ENCODE measurements at regions not wholly inside any gene's neighbourhood (a gene's known extent, or its start where the extent isn't known, plus 50 kb on each side); places are given as distances from the start of the nearest gene placed in this dataset.
A peak's percentile ranks its signal among the peaks of the same experiment; 100 is the strongest.

DNA sequence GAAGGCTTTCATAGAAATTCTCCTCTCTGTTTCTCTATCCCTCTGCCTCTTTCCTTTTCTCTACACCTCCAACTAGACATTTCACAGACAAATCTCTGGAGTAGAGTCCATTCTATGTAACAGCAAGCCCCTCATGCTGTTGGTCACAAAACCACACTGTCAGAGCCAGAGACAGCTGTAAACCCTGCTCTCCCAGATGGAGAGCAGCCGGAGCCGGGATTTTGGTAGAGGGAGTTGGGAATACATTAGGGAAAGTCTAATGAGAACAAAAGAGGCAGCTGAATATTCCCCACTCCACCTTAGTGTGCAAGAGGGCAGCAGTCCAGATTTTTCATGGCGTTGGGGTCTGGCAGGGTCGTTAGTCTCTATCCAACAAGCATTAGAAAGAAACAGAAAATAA is 68.3 kb upstream of the EDN1 start:
- DNase-seq (ENCODE audit: low read depth), result no peak
- no peak overlapping the region for H3K4me3 ChIP-seq (ENCODE audit: low read length)
- TF ChIP-seq, protein P1, sequence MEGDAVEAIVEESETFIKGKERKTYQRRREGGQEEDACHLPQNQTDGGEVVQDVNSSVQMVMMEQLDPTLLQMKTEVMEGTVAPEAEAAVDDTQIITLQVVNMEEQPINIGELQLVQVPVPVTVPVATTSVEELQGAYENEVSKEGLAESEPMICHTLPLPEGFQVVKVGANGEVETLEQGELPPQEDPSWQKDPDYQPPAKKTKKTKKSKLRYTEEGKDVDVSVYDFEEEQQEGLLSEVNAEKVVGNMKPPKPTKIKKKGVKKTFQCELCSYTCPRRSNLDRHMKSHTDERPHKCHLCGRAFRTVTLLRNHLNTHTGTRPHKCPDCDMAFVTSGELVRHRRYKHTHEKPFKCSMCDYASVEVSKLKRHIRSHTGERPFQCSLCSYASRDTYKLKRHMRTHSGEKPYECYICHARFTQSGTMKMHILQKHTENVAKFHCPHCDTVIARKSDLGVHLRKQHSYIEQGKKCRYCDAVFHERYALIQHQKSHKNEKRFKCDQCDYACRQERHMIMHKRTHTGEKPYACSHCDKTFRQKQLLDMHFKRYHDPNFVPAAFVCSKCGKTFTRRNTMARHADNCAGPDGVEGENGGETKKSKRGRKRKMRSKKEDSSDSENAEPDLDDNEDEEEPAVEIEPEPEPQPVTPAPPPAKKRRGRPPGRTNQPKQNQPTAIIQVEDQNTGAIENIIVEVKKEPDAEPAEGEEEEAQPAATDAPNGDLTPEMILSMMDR (IDR thresholded peaks at IDR 0.05; ENCODE audit: insufficient read depth, low read depth, low read length, missing control alignments), result no peak

DNA sequence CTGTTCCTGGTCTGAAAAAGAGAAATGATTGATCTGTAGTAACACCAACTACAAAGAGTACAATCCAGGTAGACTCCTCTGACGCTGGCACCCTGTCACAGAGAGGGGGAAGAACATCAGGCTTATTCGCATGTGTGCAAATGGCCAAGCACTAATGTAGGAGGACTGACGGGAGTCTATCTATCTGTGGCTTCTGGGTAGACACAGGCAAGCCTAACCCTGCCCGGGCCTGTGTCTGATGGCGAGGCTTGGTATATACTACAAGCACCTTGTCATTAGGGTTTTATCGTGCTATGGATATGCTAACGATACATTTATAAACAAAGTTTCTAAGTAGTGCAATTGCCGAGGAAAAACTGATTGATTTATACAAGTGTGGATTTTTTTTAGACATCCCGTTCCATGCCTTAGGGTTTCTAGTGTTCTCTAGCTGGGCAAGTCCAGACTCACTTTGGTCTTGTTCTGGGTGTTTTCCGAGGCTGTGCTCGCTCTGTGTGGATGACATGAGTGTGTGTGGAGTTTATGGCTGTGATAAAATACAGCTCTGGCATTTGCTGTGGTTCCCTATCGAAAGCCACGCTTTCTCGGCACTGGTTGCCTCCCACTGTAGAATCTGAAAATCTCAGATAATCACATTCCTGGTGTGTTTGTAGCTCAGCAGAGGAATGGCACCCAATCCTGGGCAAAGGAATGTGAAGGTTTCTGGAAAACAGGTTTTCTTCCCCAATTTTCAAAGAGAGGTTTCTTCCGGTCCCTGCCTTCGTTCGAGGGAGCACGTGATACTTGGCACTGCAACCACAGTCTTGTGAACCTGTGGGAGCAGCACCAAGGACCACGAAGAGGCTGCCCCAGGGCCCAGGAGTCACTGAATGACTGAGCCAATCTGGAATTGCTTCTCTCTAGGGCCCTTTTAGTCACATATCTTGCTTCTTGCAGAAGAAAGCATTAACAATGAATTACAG is 67.5 kb upstream of the EDN1 start:
- TF ChIP-seq, protein P1 (IDR thresholded peaks at IDR 0.05; ENCODE audit: insufficient read depth, low read depth, low read length, missing control alignments), result no peak
- no peak overlapping the region for H3K4me3 ChIP-seq (ENCODE audit: low read length)
- DNase-seq (ENCODE audit: low read depth), result peak; percentile 78

DNA sequence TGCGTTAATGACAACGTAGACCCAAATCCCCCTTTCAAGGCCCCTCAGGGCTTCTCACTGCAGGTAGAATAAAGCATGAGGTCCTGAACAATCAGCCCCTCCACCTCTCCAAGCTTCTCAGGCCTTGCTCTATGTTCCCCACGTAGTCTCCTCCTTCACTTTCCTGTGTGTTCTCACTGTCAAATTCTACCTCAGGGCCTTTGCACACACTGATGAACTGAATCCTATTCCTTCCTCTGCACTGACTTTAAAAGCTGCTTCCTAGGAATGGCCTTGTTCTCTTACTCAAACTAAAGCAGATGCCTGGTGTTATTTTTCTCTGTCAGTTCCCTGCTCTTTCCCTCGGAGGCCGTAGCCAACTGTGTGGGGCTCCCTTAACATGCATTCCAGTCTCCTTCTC is 66.8 kb upstream of the EDN1 start:
- no peak for DNase-seq (ENCODE audit: low read depth)
- no peak overlapping the region for H3K4me3 ChIP-seq (ENCODE audit: low read length)
- TF ChIP-seq, protein P1 (IDR thresholded peaks at IDR 0.05; ENCODE audit: insufficient read depth, low read depth, low read length, missing control alignments), result no peak

DNA sequence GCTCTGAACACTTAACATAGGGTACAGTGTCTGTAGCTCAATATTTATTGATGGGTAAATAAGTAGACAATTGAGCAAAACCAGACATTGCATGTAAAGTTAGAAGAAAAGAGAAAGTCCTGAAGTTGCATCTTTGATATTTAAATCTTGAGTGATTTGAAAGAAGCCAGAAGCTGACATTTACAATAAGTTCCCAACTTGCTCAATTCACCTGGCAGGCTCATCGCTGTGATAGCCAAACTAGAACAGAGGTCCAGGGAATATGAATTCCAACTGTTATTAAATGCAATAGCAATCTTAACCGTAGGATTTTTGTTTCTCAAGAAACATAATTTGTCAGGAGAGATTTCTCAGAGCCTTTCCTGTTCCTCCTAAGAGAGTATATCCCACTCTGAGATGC is 65.9 kb upstream of the EDN1 start:
- DNase-seq (ENCODE audit: low read depth), result no peak
- TF ChIP-seq, protein P1 (IDR thresholded peaks at IDR 0.05; ENCODE audit: insufficient read depth, low read depth, low read length, missing control alignments), result no peak
- H3K4me3 ChIP-seq (ENCODE audit: low read length), result no peak overlapping the region

DNA sequence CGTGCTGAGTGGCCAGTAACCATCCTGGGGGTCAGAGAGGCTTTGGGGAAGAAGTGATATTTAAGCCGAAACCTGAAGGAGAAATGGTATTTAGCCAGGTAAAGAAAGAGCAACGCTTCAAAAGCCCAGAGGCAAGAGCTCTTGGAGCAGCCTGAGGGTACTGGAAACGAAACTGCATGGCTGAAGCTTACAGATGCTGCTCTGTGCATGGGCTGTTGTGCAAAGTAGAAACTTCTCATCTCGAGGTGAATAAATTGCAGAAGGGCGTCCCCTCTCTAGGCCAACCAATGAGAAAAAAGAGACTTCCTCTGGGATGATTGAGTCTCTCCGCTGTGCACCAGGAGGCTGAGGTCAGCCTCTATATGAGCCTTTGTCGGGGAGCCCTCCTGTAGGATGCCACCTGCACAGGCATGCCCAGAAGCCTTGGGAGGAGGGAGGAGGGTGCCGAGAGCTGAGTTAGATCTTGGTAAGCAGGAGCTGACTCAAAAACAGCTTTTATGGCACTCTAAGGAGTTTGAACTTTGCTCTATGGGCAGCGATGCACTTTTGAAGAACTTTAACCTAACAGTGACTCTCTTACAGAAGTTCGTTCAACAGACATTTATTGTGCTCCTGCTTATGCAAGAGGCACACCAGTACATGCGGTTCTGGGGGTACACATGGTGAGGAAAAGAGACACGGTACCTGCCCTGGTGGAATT is 61.6 kb upstream of the EDN1 start:
- peak; percentile 68 for DNase-seq (ENCODE audit: low read depth)
- TF ChIP-seq, protein P1 (IDR thresholded peaks at IDR 0.05; ENCODE audit: insufficient read depth, low read depth, low read length, missing control alignments), result no peak
- H3K4me3 ChIP-seq (ENCODE audit: low read length), result no peak overlapping the region

DNA sequence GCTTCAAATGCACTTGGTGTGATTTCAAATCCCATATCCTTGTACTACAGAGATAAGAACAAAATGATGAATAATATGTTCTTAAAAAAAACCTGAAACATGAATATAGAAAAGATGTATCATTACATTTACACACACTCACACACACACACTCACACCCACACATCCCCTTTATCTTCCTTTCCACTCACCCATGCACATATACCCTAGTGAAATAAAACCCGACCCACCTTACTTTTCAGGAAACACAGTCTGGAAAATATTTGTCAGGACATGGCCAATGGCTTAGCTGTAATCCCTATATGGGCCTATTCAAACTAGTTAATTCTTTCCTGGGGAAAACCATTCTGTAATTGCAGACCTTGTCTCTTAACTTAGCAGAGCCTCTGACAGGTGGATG is 60.8 kb upstream of the EDN1 start:
- TF ChIP-seq, protein P1 (IDR thresholded peaks at IDR 0.05; ENCODE audit: insufficient read depth, low read depth, low read length, missing control alignments), result no peak
- H3K4me3 ChIP-seq (ENCODE audit: low read length), result no peak overlapping the region
- DNase-seq (ENCODE audit: low read depth), result no peak
